NCI-H510A (cell line): ENCODE measurements at regions not wholly inside any gene's neighbourhood (a gene's known extent, or its start where the extent isn't known, plus 50 kb on each side); places are given as distances from the start of the nearest gene placed in this dataset.
"Not testable (repeated sequence)": the region's sequence is repeated elsewhere in the genome, so short reads cannot be mapped to it uniquely, and the experiment has no call there.

Experiments
- DNase-seq: peaks from one replicate; lab custom pipeline; 2025; lab: John Stamatoyannopoulos, UW

- no peak for DNase-seq
These were observed 100.8 kb upstream of the ATXN3L start for GRCh38 chrX:13420545-13421183.

- no peak for DNase-seq
These were observed 100.1 kb upstream of the ATXN3L start for GRCh38 chrX:13419918-13420317.

GRCh38 chrX:13419276-13419675, 99.4 kb upstream of the ATXN3L start:
- DNase-seq: no peak

GRCh38 chrX:13418126-13419097, 98.6 kb upstream of the ATXN3L start:
- DNase-seq: no peak

GRCh38 chrX:13415509-13415908, 95.7 kb upstream of the ATXN3L start:
- DNase-seq: no peak

- no peak for DNase-seq
These were observed 94.3 kb upstream of the ATXN3L start for GRCh38 chrX:13414006-13414647.

GRCh38 chrX:13412208-13412600, 92.4 kb upstream of the ATXN3L start:
- no peak for DNase-seq

DNA sequence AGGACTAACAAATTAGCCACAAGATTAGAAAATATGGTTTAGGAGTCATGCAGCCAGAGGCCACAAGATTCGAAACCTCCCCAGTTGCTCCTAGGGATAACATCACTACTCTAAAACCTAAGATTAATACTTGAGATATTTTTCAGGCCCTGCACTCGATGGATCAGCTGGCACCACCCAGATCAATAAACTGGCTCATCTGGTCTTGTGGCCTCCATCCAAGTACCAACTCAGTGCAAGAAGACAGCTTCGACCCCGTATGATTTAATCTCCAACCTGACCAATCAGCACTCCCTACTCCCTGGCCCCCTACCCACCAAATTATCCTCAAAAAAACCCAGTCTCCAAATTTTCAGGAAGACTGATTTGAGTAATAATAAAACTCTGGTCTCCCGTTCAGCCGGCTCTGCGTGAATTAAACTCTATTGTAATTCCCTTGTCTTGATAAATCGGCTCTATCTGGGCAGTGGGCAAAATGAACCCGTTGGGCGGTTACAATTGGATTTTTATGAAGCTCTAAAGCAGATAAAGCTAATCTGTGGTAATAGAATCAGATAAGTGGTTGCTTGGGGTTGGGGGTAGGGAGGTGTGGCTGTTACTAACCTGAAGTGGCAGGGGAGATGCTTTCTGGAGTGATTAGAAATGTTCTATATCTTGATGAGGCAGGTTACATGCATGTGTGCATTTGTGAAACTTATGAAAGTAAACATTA, 91.8 kb upstream of the ATXN3L start:
- DNase-seq: no peak

- not testable (repeated sequence) for DNase-seq
These were observed 88.7 kb upstream of the ATXN3L start for GRCh38 chrX:13408599-13408998.

DNA sequence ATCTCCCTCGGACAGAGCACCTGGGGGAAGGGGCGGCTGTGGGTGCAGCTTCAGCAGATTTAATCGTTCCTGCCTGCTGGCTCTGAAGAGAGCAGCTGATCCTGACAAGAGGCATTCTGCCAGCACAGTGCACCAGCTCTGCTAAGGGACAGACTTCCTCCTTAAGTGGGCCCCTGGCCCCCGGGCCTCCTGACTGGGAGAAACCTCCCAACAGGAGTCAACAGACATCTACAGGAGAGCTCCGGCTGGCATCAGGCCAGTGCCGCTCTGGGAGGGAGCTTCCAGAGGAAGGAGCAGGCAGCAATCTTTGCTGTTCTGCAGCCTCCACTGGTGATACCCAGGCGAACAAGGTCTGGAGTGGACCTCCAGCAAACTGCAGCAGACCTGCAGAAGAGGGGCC, 84.9 kb upstream of the ATXN3L start:
- DNase-seq: peak; percentile 17

DNA sequence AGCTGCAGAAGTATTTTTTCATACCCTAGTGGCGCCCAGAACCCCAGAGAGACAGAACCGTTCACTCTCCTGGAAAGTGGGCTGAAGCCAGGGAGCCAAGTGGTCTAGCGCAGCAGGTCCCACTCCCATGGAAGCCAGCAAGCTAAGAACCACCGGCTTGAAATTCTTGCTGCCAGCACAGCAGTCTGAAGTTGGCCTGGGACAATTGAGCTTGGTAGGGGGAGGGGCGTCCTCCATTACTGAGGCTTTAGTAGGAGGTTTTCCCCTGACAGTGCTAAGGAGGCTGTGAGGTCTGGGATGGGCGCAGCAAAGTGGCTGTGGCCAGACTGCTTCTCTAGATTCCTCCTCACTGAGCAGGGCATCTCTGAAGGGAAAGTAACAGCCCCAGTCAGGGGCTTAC, 84.5 kb upstream of the ATXN3L start:
- DNase-seq: no peak

DNA sequence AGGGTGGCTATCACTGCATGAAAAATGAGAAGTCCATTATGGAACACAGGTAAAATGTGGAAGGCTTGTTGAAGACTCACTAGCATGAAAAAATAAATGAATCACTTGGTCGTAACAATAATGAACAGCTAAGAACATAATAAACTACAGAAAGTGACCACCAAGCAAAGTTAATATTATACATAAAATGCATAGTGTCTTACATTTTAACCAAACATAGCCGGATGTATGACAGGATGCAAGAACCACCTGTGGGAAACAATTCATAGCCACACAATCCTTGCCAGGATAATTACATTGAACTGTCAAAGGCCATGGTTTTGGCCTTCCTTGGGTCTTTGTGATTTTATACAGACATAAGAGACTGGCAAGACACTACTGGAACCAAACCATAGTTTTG, 81.9 kb upstream of the ATXN3L start:
- no peak for DNase-seq

- DNase-seq: no peak
These were observed 79.0 kb upstream of the ATXN3L start for GRCh38 chrX:13398839-13399238.

DNA sequence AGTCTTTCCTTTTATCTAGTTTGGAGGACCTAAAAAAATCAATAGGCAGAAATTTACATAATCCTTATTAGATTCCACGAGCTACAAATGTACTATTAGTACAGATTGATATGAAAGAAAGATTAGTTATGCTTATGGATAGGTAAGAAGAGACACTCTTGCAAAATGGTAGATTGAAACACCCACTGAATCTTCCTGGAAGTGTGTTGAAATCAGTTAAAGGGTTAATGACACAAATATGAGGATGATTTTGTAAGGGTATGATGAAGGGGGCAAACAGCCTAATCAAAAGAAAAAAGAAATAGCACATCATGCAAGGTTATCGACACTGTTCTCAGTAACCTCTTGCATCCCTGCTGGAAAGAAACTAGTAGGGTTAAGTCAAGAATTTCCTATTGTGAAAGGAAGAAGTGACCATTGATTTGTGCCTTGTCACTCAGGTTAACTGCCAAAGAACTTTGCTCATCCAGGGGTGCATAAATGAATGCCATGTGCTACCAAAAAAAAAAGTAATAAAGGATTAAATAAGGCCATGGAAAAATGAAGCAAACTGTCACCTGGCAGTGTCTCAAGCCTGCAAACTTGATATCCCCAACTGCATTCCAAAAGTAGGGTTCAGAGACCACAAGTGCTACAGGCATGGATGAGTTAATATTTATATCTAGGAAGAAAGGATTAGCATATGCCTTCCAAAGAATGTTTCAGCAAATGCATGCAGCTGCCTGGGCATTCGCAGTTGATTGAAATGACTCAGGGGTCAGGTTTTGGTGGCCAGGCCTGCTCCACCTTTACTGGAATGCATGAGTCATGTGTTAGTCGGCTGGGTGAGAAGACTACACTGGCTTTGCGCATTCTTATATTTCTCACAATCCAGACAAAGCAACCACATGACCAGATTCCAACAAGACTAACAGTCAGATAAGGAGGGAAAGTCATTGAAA, 78.3 kb upstream of the ATXN3L start:
- no peak for DNase-seq

DNA sequence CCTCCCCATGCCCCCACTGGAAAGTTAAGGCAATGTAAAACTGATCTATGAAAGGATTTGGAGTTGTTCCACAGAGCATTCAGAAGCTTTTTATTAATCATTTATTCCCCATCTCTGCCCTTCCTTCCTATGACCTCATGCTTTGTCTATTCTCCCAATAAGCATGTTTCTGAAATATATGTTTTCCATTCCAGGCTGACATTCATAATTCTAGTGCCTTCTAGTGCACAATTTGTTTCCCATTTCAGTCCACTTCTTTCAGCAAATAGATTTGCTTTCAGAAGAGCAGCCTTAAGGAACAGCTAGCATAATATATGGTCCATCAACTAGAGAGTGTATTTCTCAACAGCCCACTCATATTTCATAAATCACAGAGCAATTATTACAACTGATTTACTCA, 77.1 kb upstream of the ATXN3L start:
- DNase-seq: no peak

- no peak for DNase-seq
These were observed 69.6 kb upstream of the ATXN3L start for GRCh38 chrX:13389501-13389900.

DNA sequence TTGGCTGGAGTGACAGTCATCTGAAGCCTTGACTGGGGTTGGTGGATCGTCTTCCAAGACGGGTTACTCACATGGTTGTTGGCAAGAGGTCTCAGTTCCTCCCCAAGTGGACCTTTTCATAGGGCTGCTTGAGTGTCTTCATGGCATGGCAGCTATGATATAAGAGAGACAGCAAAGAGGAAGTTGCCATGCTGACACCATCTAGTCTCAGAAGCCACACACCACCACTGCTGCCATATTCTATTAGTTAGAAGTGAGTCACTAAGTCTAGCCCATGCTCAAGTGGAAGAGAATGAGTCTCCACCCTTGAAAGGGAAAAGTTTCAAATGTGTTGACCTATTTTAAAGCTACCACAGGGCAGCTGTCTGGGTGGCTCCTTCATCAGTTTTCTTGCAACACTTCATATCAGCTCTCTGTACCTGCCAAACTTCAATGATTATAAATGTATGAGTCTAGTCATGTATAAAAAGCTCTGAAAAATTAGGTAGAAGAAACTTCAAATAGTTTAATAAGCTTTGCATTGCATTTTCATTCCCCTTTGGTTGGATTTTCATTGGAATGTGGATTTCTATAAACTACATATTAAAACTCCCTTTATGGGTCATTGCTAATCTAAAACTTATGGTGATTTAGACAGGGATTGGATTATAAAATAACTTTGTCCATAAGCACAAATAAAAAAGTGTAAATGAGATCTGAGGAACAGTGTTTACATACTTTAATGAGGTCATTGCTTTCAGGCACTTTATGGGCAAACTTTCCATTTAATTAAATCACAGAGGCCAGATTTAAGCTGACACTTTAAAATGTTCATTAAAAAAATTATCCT, 68.0 kb upstream of the ATXN3L start:
- no peak for DNase-seq

- no peak for DNase-seq
These were observed 66.8 kb upstream of the ATXN3L start for GRCh38 chrX:13386636-13387035.

DNA sequence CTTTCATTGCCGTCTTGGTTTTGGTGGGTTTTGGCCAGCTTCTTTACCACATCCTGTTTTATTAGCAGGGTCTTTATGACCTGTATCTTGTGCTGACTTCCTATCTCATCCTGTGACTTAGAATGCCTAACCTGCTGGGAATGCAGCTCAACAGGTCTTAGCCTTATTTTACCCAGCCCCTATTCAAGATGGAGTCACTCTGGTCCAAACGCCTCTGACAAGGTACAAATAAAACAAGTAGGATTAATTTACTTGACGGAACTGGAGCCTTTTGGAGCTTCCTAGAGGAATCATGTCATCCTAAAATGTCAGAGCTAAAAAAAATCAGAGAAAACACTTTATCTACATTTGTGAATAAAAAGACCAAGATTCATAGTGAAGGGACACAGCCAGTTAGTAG, 66.2 kb upstream of the ATXN3L start:
- no peak for DNase-seq

DNA sequence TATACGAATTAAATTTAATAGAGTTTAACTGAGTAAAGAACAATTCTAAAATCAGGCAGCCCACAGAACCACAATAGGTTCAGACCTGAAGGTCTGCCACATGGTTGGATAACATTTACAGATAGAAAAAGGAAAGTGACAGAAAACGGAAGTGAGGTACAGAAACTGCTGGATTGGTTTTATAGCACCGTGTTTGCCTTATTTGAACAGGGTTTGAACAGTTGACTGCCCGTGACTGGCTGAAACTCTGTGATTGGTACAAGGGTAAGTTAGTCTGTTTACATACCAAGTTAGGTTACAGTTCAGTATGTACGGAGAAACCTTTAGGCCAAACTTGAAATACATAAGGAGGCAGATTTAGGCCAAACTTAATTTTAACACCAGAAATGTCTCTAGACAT, 64.1 kb upstream of the ATXN3L start:
- DNase-seq: no peak
